Suppressor macrophage treated with lipopolysaccharide for 1 hour (primary cell): ENCODE measurements at regions not wholly inside any gene's neighbourhood (a gene's known extent, or its start where the extent isn't known, plus 50 kb on each side); places are given as distances from the start of the nearest gene placed in this dataset.

Source experiments
- DNase-seq, 3 donors: peaks; one replicate each; pipeline ENCODE4 v3.0.0-alpha.2; 2020 to 2022

GRCh38 chr22:47398921-47399790 is 636.7 kb downstream of the TBC1D22A start:
- DNase-seq = no peak

GRCh38 chr22:47398491-47398890 is 636.0 kb downstream of the TBC1D22A start:
- no peak for DNase-seq

GRCh38 chr22:47397673-47398072 is 635.2 kb downstream of the TBC1D22A start:
- DNase-seq = no peak

- DNase-seq = no peak
These were observed 634.1 kb downstream of the TBC1D22A start for GRCh38 chr22:47396515-47396914.

- DNase-seq = no peak
These were observed 633.7 kb downstream of the TBC1D22A start for GRCh38 chr22:47396105-47396504.

GRCh38 chr22:47395481-47395880 is 633.0 kb downstream of the TBC1D22A start:
- DNase-seq = no peak

- DNase-seq = no peak
These were observed 632.3 kb downstream of the TBC1D22A start for GRCh38 chr22:47394504-47395440.

- no peak for DNase-seq
These were observed 630.7 kb downstream of the TBC1D22A start for GRCh38 chr22:47393191-47393590.

GRCh38 chr22:47392729-47393128 is 630.3 kb downstream of the TBC1D22A start:
- no peak for DNase-seq

GRCh38 chr22:47392054-47392347 is 629.6 kb downstream of the TBC1D22A start:
- DNase-seq = no peak

GRCh38 chr22:47391169-47392053 is 629.0 kb downstream of the TBC1D22A start:
- DNase-seq = no peak

GRCh38 chr22:47390026-47390970 is 627.8 kb downstream of the TBC1D22A start:
- DNase-seq = no peak

GRCh38 chr22:47389201-47389600 is 626.8 kb downstream of the TBC1D22A start:
- no peak for DNase-seq

GRCh38 chr22:47388778-47389177 is 626.3 kb downstream of the TBC1D22A start:
- DNase-seq = no peak

GRCh38 chr22:47388331-47388730 is 625.9 kb downstream of the TBC1D22A start:
- DNase-seq = no peak

- DNase-seq = no peak
These were observed 624.5 kb downstream of the TBC1D22A start for GRCh38 chr22:47386812-47387510.

- no peak for DNase-seq
These were observed 622.5 kb downstream of the TBC1D22A start for GRCh38 chr22:47384977-47385376.

GRCh38 chr22:47382164-47382890 is 619.9 kb downstream of the TBC1D22A start:
- no peak for DNase-seq

- DNase-seq = no peak
These were observed 618.8 kb downstream of the TBC1D22A start for GRCh38 chr22:47381240-47381639.

GRCh38 chr22:47380692-47381091 is 618.2 kb downstream of the TBC1D22A start:
- DNase-seq = no peak
